Erythroblast (primary cell): ENCODE measurements at regions not wholly inside any gene's neighbourhood (a gene's known extent, or its start where the extent isn't known, plus 50 kb on each side); places are given as distances from the start of the nearest gene placed in this dataset.

Experiments used
- DNase-seq, 2 experiments: peaks; one replicate each; lab custom pipeline; 2025; lab: John Stamatoyannopoulos, UW
- GATA1 ChIP-seq: IDR thresholded peaks from 2 replicates; pipeline ENCODE4 v1.6.1; 2011; ENCODE audit warnings: low read depth, mild to moderate bottlenecking, control low read depth, low read length, moderate library complexity
- POLR2A ChIP-seq: IDR thresholded peaks from 2 replicates; pipeline ENCODE4 v1.6.1; 2011; ENCODE audit warnings: mild to moderate bottlenecking, low read length

DNA sequence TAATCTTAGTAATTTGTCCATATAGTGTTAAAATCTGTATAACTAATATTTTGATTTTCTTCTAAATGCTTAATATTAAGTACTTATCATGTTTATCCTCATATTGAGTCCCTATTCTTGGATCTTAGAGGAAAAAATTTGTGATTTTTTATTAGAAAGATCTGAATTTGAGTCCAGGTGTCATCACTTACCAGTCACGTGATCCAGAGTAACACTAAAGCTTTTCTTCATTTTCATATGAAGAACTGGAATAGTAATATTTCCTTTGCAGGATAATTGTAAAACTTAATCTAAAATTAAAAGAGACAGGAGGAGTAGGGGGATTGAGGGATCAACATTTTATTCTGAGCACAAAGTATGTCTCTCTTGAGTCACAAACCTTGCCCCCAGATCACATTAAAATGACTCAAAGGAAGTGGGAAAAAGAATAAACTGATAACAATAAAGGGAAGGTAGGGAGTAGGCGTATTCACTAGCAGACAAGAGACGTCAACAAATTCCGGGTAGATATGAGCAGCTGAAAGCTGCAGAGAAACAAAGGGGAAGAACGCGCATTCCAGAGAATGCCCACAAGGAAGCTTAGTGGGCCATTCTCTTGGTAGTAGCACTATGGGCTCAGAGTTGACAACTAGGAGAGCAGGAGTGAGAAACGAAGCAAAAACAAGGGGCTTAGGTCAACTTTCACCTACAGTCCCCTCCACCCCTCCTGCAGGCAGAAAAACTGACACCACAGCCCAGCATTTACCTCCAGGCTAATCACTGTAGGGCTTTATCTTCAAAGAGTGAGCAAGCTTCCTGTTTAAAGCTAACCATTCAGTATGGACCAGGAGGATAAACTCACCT lies 123.1 kb downstream of the SPRY2 start:
- DNase-seq, result no peak
- no peak for TF ChIP-seq POLR2A
- TF ChIP-seq GATA1, result no peak

DNA sequence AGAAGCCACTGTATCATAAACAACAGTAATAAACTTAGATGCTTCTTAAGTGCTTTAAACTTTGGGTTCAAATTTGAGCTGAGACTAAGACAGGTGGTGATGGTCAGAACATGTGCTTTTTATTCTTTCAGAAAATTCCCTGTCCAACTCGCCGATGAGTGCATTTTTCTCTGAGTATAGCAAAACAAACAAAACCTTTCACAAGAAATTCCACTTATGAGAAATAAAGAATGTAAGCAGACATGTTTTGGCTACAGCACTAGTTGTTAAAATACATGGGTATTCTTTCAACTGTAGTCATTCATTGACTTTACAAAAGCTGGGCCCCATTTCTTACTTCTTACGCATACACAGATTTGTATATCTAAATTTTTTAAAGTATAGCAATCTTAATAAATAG lies 125.6 kb downstream of the SPRY2 start:
- DNase-seq, result no peak
- TF ChIP-seq POLR2A (no peak), GATA1 (no peak)

GRCh38 chr13:80214521-80214991 lies 126.4 kb downstream of the SPRY2 start:
- no peak for TF ChIP-seq POLR2A
- no peak for TF ChIP-seq GATA1

GRCh38 chr13:80214050-80214449 lies 126.9 kb downstream of the SPRY2 start:
- TF ChIP-seq GATA1, result no peak
- no peak for TF ChIP-seq POLR2A
- DNase-seq, result no peak

More at GRCh38 chr13:80214521-80214991, 126.4 kb downstream of the SPRY2 start:
- DNase-seq, result no peak

- no peak for DNase-seq
These were observed 127.7 kb downstream of the SPRY2 start for GRCh38 chr13:80213201-80213600.

GRCh38 chr13:80211566-80211965 lies 129.4 kb downstream of the SPRY2 start:
- no peak for DNase-seq

More at GRCh38 chr13:80213201-80213600, 127.7 kb downstream of the SPRY2 start:
- TF ChIP-seq POLR2A, result no peak
- TF ChIP-seq GATA1, result no peak

DNA sequence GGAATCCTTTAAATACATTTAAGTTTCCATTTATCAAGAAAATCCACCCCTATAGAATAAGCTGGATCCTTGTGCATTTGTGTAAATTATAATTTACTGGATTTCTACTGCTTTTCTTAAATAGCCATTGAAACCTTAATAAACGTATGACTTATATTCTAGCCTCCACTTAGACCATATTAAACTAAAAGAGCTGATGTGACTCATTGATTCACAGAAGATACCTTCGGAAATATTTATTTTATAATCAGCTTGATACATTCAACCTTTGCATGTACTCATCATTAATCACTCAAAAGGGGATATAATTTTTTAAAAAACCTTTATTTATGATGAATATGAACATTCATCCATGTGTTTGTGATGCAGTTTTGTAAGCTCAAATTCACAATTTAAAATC lies 136.3 kb downstream of the SPRY2 start:
- no peak for TF ChIP-seq GATA1
- DNase-seq, result no peak

More at GRCh38 chr13:80211566-80211965, 129.4 kb downstream of the SPRY2 start:
- TF ChIP-seq POLR2A, result no peak
- no peak for TF ChIP-seq GATA1

DNA sequence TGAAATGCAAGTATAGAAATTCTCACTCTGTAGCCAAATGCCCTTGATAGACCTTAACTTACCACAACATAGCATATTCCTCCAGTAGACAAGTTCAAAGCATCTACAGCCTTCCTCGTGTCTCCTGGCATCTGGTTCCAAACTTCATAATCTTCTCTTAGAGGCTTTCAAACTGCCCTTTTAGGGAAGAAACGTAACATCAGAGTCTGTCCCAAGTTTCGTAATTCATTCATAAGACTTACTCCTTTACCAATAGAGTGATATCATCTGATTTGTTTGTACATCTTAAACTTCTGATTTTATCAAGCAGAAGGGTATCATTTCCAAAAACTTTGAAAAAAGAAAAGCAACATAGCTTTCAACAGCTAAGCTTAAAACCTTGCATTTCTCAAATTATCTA lies 137.4 kb downstream of the SPRY2 start:
- TF ChIP-seq POLR2A (no peak), GATA1 (no peak)
- DNase-seq, result no peak

GRCh38 chr13:80201694-80202468 lies 139.0 kb downstream of the SPRY2 start:
- TF ChIP-seq POLR2A (no peak), GATA1 (no peak)
- DNase-seq, result no peak

GRCh38 chr13:80199585-80200292 lies 141.2 kb downstream of the SPRY2 start:
- TF ChIP-seq POLR2A (no peak), GATA1 (no peak)
- DNase-seq, result no peak

- DNase-seq, result no peak
- TF ChIP-seq GATA1 (no peak), POLR2A (no peak)
These were observed 141.9 kb downstream of the SPRY2 start for GRCh38 chr13:80199067-80199466.

DNA sequence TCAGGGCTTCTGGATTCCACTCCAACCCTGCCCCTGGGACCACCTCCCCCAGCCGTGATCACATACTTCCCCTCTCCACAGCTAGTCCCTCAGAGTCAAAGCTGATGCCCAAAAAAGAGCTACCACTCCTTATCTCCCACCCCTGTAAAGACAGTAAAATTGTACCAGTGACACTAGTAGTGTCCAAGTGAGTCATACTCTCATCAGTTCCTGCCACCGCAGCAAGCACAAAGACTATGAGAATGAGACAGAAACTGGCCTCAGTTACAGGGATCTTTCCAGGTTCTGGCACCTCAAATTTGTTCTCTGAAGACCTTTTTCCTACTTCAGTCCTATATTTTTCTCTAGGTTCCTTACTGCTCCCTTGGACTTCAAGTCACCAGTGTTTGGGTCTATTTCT lies 144.2 kb downstream of the SPRY2 start:
- DNase-seq, result no peak
- no peak for TF ChIP-seq GATA1
- no peak for TF ChIP-seq POLR2A

DNA sequence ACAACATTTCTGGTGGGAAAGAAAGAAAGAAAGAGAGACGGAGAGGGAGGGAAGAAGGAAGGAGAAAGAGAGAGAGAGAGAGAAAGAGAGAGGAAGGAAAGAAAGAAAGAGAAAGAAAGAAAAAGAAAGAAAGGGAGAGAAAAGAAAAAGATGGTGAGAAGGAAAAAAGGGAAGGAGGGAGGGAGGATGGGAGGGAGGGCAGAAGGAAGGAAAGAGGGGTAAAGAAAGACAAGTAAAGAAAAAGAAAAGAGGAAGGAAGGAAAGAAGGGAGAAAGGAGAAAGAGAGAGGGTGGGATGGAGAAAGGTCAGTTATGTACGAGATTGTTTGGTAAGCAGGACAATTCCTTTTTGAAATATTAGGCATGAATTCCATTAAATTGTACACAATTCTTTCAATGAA lies 145.3 kb downstream of the SPRY2 start:
- no peak for TF ChIP-seq POLR2A
- TF ChIP-seq GATA1, result no peak
- no peak for DNase-seq
